Naive thymus-derived CD4-positive, alpha-beta T cell (primary cell): ENCODE measurements at regions not wholly inside any gene's neighbourhood (a gene's known extent, or its start where the extent isn't known, plus 50 kb on each side); places are given as distances from the start of the nearest gene placed in this dataset.

Experiments
- ATAC-seq: fragments of 150-1000 bp; cut with Tn5 transposase; 2 replicates; pipeline ENCODE4 v1.10.0; 2021; ENCODE audit warnings: mild to moderate bottlenecking, moderate library complexity
- CTCF ChIA-PET: fragments of 350-600 bp; sonication (Branson Sonifier 250); formaldehyde crosslinking; loops from one replicate; lab custom pipeline; 2021; ENCODE audit warnings: antibody characterized with exemption; lab: Charles Lee
- POLR2A ChIA-PET: fragments of 350-600 bp; sonication (Branson Sonifier 250); formaldehyde crosslinking; loops from one replicate; lab custom pipeline; 2021; ENCODE audit warnings: antibody characterized with exemption, inconsistent platforms; lab: Charles Lee
- DNase-seq, 9 donors: peaks; one replicate each; pipeline versions ENCODE4 v3.0.0 to v3.0.0-alpha.2; 2020 to 2022; ENCODE audit warnings: mixed read lengths in 1 of 9
- H3K27ac ChIP-seq: one replicate; pipeline ENCODE4 v1.7.0; 2013; ENCODE audit warnings: mild to moderate bottlenecking, low read depth, low read length, moderate library complexity
- H3K27me3 ChIP-seq, 2 donors: one replicate each; pipeline ENCODE4 v1.7.0; 2013; ENCODE audit warnings: low read length in 2 of 2, mild to moderate bottlenecking in 2 of 2, moderate library complexity in 2 of 2; ENCODE audit not compliant: control insufficient read depth in 2 of 2, insufficient read depth in 2 of 2
- H3K36me3 ChIP-seq, 3 experiments: 1 replicate in 2 of 3; 2 replicates in 1 of 3; pipeline ENCODE4 v1.7.0; 2013; ENCODE audit warnings: low read length in 3 of 3, mild to moderate bottlenecking in 3 of 3, moderate library complexity in 1 of 3; ENCODE audit not compliant: insufficient read depth in 3 of 3, control insufficient read depth in 2 of 3
- H3K4me1 ChIP-seq, 2 donors: one replicate each; pipeline ENCODE4 v1.7.0; 2013; ENCODE audit warnings: low read length in 2 of 2, mild to moderate bottlenecking in 2 of 2, moderate library complexity in 1 of 2; ENCODE audit not compliant: control insufficient read depth in 2 of 2, insufficient read depth in 2 of 2
- H3K4me3 ChIP-seq: 2 replicates; pipeline ENCODE4 v1.7.0; 2013; ENCODE audit warnings: mild to moderate bottlenecking, low read length
- H3K9me3 ChIP-seq, 3 experiments: 1 replicate in 2 of 3; 2 replicates in 1 of 3; pipeline ENCODE4 v1.7.0; 2013; ENCODE audit warnings: low read length in 3 of 3; ENCODE audit not compliant: control insufficient read depth in 2 of 3
- H3K27ac Mint-ChIP-seq, 9 donors: one replicate each; pipeline ENCODE4 v1.8.0; 2020 to 2022; ENCODE audit warnings: mixed read lengths in 9 of 9, mild to moderate bottlenecking in 8 of 9, moderate library complexity in 5 of 9, inconsistent platforms in 2 of 9
- H3K27me3 Mint-ChIP-seq, 5 donors: one replicate each; pipeline ENCODE4 v1.8.0; 2021 to 2022; ENCODE audit warnings: mixed read lengths in 5 of 5, mild to moderate bottlenecking in 1 of 5
- H3K36me3 Mint-ChIP-seq, 5 donors: one replicate each; pipeline ENCODE4 v1.8.0; 2020 to 2022; ENCODE audit warnings: mixed read lengths in 5 of 5, mild to moderate bottlenecking in 3 of 5, inconsistent platforms in 1 of 5
- H3K4me1 Mint-ChIP-seq, 7 donors: one replicate each; pipeline ENCODE4 v1.8.0; 2020 to 2022; ENCODE audit warnings: mixed read lengths in 7 of 7, mild to moderate bottlenecking in 3 of 7, inconsistent platforms in 1 of 7
- H3K4me3 Mint-ChIP-seq, 10 donors: one replicate each; pipeline ENCODE4 v1.8.0; 2020 to 2022; ENCODE audit warnings: mild to moderate bottlenecking in 10 of 10, mixed read lengths in 10 of 10, moderate library complexity in 6 of 10, inconsistent platforms in 2 of 10
- H3K9me3 Mint-ChIP-seq, 11 donors: one replicate each; pipeline ENCODE4 v1.8.0; 2020 to 2022; ENCODE audit warnings: mixed read lengths in 11 of 11, mild to moderate bottlenecking in 4 of 11, inconsistent platforms in 1 of 11, moderate library complexity in 1 of 11
- intact Hi-C, 2 donors: fragments of 100-400 bp; cut with micrococcal nuclease; formaldehyde crosslinking; loops; one replicate each; pipeline ENCODE4 v1.15.1; 2023

- Histone ChIP-seq H3K27ac (no peak overlapping the region), H3K9me3 (no peaks in the 10 kb centered on the region), H3K27me3 (no peaks in the 10 kb centered on the region), H3K36me3 (no peaks in the 10 kb centered on the region), H3K4me3 (no peak overlapping the region), H3K4me1 (no peaks in the 10 kb centered on the region)
- Mint-ChIP-seq H3K27ac (no peak overlapping the region), H3K9me3 (peaks cover 0 to 13% (median 0%) of the 10 kb centered on the region in 11 donors), H3K27me3 (no peaks in the 10 kb centered on the region), H3K4me1 (no peaks in the 10 kb centered on the region), H3K4me3 (no peak overlapping the region), H3K36me3 (no peaks in the 10 kb centered on the region)
- DNase-seq = no peak
- ChIA-PET POLR2A (no interaction called here), CTCF (no interaction called here)
- intact Hi-C loops = no loop called here
- no peak for ATAC-seq
Measured at GRCh38 chr3:55203006-55203405, 275.1 kb upstream of the LRTM1 start.

- no peaks in the 10 kb centered on the region for H3K36me3 ChIP-seq
- H3K27ac ChIP-seq = no peak overlapping the region
- H3K4me3 ChIP-seq = no peak overlapping the region
- Mint-ChIP-seq H3K9me3 (peaks cover 0 to 13% (median 4%) of the 10 kb centered on the region in 11 donors), H3K36me3 (no peaks in the 10 kb centered on the region), H3K27me3 (no peaks in the 10 kb centered on the region), H3K27ac (no peak overlapping the region), H3K4me3 (no peak overlapping the region), H3K4me1 (no peaks in the 10 kb centered on the region)
- H3K4me1 ChIP-seq = no peaks in the 10 kb centered on the region
- H3K27me3 ChIP-seq = no peaks in the 10 kb centered on the region
- no peak for ATAC-seq
- no peaks in the 10 kb centered on the region for H3K9me3 ChIP-seq
- CTCF ChIA-PET = no interaction called here
- no peak for DNase-seq
- POLR2A ChIA-PET = no interaction called here
- intact Hi-C loops = no loop called here
Measured at GRCh38 chr3:55202326-55202725, 274.5 kb upstream of the LRTM1 start.

DNA sequence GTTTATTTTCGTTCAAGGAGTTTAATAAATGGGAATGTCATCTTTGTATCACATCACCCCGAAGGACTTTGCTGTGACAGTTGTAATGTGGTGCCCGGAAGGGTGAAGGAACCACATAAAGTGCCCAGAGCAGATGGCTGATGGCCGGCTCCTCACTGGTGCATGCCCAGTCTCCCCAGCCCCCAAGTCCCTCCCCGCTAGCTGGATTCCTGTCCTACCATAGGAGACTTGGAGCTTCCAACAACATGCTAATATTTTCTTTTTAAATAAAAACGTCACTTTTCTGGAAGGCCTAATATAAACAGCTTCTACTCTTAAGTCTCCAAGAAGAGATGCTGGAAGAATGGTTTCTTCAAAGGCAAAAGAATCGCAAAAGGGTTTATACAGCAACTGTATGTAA, 273.9 kb upstream of the LRTM1 start:
- no peaks in the 10 kb centered on the region for H3K36me3 Mint-ChIP-seq
- Histone ChIP-seq H3K4me3 (no peak overlapping the region), H3K36me3 (no peaks in the 10 kb centered on the region), H3K27me3 (no peaks in the 10 kb centered on the region), H3K9me3 (no peaks in the 10 kb centered on the region), H3K4me1 (no peaks in the 10 kb centered on the region), H3K27ac (no peak overlapping the region)
- CTCF ChIA-PET = no interaction called here
- peaks cover 0 to 13% (median 3%) of the 10 kb centered on the region in 11 donors for H3K9me3 Mint-ChIP-seq
- no peak for ATAC-seq
- H3K27me3 Mint-ChIP-seq = no peaks in the 10 kb centered on the region
- no peak overlapping the region for H3K4me3 Mint-ChIP-seq
- intact Hi-C loops = no loop called here
- H3K4me1 Mint-ChIP-seq = no peaks in the 10 kb centered on the region
- POLR2A ChIA-PET = no interaction called here
- DNase-seq = no peak
- no peak overlapping the region for H3K27ac Mint-ChIP-seq

- no peak overlapping the region for H3K27ac ChIP-seq
Measured at GRCh38 chr3:55200906-55201305, 273.0 kb upstream of the LRTM1 start.

GRCh38 chr3:55198554-55198953, 270.7 kb upstream of the LRTM1 start:
- Mint-ChIP-seq H3K27ac (no peak overlapping the region), H3K4me3 (no peak overlapping the region), H3K27me3 (no peaks in the 10 kb centered on the region), H3K4me1 (no peaks in the 10 kb centered on the region), H3K36me3 (no peaks in the 10 kb centered on the region), H3K9me3 (peaks cover 0 to 14% (median 3%) of the 10 kb centered on the region in 11 donors)
- DNase-seq (no peak), ATAC-seq (no peak)
- Histone ChIP-seq H3K36me3 (no peaks in the 10 kb centered on the region), H3K27ac (no peak overlapping the region), H3K27me3 (no peaks in the 10 kb centered on the region), H3K4me3 (no peak overlapping the region), H3K9me3 (no peaks in the 10 kb centered on the region), H3K4me1 (no peaks in the 10 kb centered on the region)
- POLR2A ChIA-PET = no interaction called here
- intact Hi-C loops = no loop called here
- CTCF ChIA-PET = no interaction called here

More at GRCh38 chr3:55200906-55201305, 273.0 kb upstream of the LRTM1 start:
- DNase-seq (no peak), ATAC-seq (no peak)
- H3K4me3 ChIP-seq = no peak overlapping the region
- peaks cover 0 to 11% (median 3%) of the 10 kb centered on the region in 11 donors for H3K9me3 Mint-ChIP-seq
- no peaks in the 10 kb centered on the region for H3K27me3 Mint-ChIP-seq
- H3K4me1 Mint-ChIP-seq = no peaks in the 10 kb centered on the region
- POLR2A ChIA-PET = no interaction called here
- no peak overlapping the region for H3K27ac Mint-ChIP-seq
- H3K9me3 ChIP-seq = no peaks in the 10 kb centered on the region
- H3K4me3 Mint-ChIP-seq = no peak overlapping the region
- CTCF ChIA-PET = no interaction called here
- H3K36me3 ChIP-seq = no peaks in the 10 kb centered on the region
- no peaks in the 10 kb centered on the region for H3K4me1 ChIP-seq
- no peaks in the 10 kb centered on the region for H3K36me3 Mint-ChIP-seq
- intact Hi-C loops = no loop called here
- no peaks in the 10 kb centered on the region for H3K27me3 ChIP-seq

- ChIA-PET CTCF (no interaction called here), POLR2A (no interaction called here)
- H3K27ac Mint-ChIP-seq = no peak overlapping the region
- H3K27me3 Mint-ChIP-seq = no peaks in the 10 kb centered on the region
- H3K4me1 Mint-ChIP-seq = no peaks in the 10 kb centered on the region
- H3K4me1 ChIP-seq = no peaks in the 10 kb centered on the region
- intact Hi-C loops = no loop called here
- no peaks in the 10 kb centered on the region for H3K36me3 Mint-ChIP-seq
- H3K4me3 ChIP-seq = no peak overlapping the region
- no peaks in the 10 kb centered on the region for H3K9me3 ChIP-seq
- DNase-seq = no peak
- no peaks in the 10 kb centered on the region for H3K36me3 ChIP-seq
- H3K27ac ChIP-seq = no peak overlapping the region
- peaks cover 0 to 17% (median 3%) of the 10 kb centered on the region in 11 donors for H3K9me3 Mint-ChIP-seq
- H3K27me3 ChIP-seq = no peaks in the 10 kb centered on the region
- ATAC-seq = no peak
- no peak overlapping the region for H3K4me3 Mint-ChIP-seq
Measured at GRCh38 chr3:55197021-55197420, 269.2 kb upstream of the LRTM1 start.

DNA sequence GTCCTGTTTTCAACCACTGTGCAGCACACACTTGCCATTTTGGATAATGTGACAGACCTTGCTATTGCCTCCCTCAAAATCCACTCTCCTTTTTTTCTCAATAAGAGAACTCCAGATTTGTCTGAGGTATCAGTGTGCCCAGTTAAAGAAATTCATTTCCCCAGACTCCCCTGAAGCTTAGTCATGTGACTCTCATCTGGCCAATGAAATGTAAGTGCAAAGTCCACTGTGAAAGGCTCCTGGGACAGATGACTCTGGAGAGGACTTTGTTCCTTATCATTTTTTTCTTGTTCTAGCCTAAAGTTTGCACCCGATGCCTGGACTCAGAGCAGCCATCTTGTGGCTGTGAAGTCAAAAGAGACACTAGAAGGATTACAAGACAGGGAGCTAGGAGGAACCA, 268.6 kb upstream of the LRTM1 start:
- H3K4me1 ChIP-seq = no peaks in the 10 kb centered on the region
- no peaks in the 10 kb centered on the region for H3K27me3 ChIP-seq
- H3K36me3 ChIP-seq = no peaks in the 10 kb centered on the region
- DNase-seq (no peak), ATAC-seq (no peak)
- H3K27ac Mint-ChIP-seq = no peak overlapping the region
- ChIA-PET POLR2A (no interaction called here), CTCF (no interaction called here)
- H3K9me3 ChIP-seq = no peaks in the 10 kb centered on the region
- H3K4me1 Mint-ChIP-seq = no peaks in the 10 kb centered on the region
- peaks cover 0 to 17% (median 3%) of the 10 kb centered on the region in 11 donors for H3K9me3 Mint-ChIP-seq
- intact Hi-C loops = no loop called here
- no peak overlapping the region for H3K4me3 ChIP-seq
- no peak overlapping the region for H3K4me3 Mint-ChIP-seq
- H3K27me3 Mint-ChIP-seq = no peaks in the 10 kb centered on the region
- H3K36me3 Mint-ChIP-seq = no peaks in the 10 kb centered on the region
- no peak overlapping the region for H3K27ac ChIP-seq
